ENCODE measurements at regions not wholly inside any gene's neighbourhood (a gene's known extent, or its start where the extent isn't known, plus 50 kb on each side); places are given as distances from the start of the nearest gene placed in this dataset.
"Not testable (repeated sequence)": the region's sequence is repeated elsewhere in the genome, so short reads cannot be mapped to it uniquely, and the experiment has no call there.

DNA sequence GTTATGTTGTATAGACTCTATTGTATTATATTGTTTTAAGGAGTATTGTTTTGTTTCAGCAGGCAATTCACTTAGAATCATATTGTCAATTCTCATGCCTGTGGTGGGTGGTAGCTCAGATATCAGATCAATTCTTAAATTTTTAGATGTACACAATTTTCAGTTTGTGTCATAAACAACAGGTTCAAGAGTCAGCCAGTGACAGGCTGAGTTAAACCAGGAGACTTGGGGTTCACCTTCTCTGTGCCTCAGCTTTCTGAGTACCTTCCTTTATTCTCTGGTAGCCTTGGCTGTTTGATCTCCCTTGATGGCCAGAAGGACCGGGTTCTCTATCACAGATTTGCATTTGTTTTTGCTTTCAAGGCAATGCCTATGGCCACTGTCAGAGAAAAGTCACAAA is 199.9 kb upstream of the KCNMB2 start:
- TF ChIP-seq, protein P1, sequence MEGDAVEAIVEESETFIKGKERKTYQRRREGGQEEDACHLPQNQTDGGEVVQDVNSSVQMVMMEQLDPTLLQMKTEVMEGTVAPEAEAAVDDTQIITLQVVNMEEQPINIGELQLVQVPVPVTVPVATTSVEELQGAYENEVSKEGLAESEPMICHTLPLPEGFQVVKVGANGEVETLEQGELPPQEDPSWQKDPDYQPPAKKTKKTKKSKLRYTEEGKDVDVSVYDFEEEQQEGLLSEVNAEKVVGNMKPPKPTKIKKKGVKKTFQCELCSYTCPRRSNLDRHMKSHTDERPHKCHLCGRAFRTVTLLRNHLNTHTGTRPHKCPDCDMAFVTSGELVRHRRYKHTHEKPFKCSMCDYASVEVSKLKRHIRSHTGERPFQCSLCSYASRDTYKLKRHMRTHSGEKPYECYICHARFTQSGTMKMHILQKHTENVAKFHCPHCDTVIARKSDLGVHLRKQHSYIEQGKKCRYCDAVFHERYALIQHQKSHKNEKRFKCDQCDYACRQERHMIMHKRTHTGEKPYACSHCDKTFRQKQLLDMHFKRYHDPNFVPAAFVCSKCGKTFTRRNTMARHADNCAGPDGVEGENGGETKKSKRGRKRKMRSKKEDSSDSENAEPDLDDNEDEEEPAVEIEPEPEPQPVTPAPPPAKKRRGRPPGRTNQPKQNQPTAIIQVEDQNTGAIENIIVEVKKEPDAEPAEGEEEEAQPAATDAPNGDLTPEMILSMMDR (IDR thresholded peaks at IDR 0.05; ENCODE audit: control insufficient read depth, insufficient read depth, low read depth, low read length, missing control alignments), result no peak
- no peak for DNase-seq (ENCODE audit: low read depth)

DNA sequence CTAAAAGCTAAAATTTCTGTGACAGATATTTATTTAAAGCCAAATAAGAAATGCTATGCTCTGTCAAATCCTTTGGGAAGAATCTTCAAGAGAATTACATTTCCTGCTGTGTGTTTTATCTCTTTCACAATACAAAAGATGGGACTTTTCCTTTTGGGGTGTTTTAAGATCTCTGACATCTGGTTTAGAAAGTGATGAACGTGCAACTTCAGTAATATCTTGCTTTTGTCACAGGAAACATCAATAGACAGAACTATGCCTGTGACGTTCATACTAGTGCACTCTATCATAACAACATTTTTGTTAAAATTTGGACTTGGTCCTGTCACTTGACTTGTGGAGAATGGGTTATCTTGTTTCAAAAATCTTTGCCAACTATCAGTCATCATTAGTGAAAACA is 195.7 kb upstream of the KCNMB2 start:
- TF ChIP-seq, protein P1 (IDR thresholded peaks at IDR 0.05; ENCODE audit: control insufficient read depth, insufficient read depth, low read depth, low read length, missing control alignments), result no peak
- DNase-seq (ENCODE audit: low read depth), result no peak
- no peak overlapping the region for H3K4me3 ChIP-seq (ENCODE audit: control insufficient read depth, low read depth, low read length)

More for the DNA sequence above, 199.9 kb upstream of the KCNMB2 start:
- H3K4me3 ChIP-seq (ENCODE audit: control insufficient read depth, low read depth, low read length), result no peak overlapping the region

- TF ChIP-seq, protein P1 (IDR thresholded peaks at IDR 0.05; ENCODE audit: control insufficient read depth, insufficient read depth, low read depth, low read length, missing control alignments), result no peak
Observed at GRCh38 chr3:178341636-178342035, 194.6 kb upstream of the KCNMB2 start.

GRCh38 chr3:178342111-178342510 is 194.1 kb upstream of the KCNMB2 start:
- DNase-seq (ENCODE audit: low read depth), result no peak
- TF ChIP-seq, protein P1 (IDR thresholded peaks at IDR 0.05; ENCODE audit: control insufficient read depth, insufficient read depth, low read depth, low read length, missing control alignments), result no peak
- no peak overlapping the region for H3K4me3 ChIP-seq (ENCODE audit: control insufficient read depth, low read depth, low read length)

More at GRCh38 chr3:178341636-178342035, 194.6 kb upstream of the KCNMB2 start:
- H3K4me3 ChIP-seq (ENCODE audit: control insufficient read depth, low read depth, low read length), result no peak overlapping the region
- no peak for DNase-seq (ENCODE audit: low read depth)

DNA sequence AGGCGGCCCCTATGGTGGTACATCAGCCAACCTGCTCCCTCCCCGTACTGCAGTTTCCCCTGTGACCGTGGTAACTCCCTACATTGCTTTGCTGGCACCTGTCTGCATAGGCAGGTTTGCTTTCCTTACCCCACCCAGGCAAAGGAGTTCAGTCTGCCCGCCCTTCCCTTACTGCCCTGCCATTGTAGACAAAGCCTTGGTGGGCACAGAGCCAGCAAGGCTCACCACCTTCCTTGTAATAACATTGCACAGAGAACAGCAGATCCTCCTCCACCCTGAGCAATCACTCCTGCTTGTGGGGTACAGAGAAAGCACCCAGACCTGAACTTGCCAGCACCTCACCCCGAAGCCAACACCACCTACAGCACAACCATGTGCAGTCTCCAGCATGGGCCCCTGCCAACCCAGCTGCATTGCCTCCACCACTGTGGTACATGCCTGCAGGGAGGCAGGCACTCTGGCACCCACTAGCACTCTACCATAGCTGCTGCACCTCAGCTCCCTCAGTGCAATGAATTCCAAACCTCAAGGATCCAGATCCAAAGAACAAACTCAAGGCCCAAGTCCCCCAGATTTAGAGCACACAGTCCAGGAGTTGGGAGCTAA is 192.7 kb upstream of the KCNMB2 start:
- TF ChIP-seq, protein P1 (IDR thresholded peaks at IDR 0.05; ENCODE audit: control insufficient read depth, insufficient read depth, low read depth, low read length, missing control alignments), result no peak
- H3K4me3 ChIP-seq (ENCODE audit: control insufficient read depth, low read depth, low read length), result no peak overlapping the region
- DNase-seq (ENCODE audit: low read depth), result no peak

DNA sequence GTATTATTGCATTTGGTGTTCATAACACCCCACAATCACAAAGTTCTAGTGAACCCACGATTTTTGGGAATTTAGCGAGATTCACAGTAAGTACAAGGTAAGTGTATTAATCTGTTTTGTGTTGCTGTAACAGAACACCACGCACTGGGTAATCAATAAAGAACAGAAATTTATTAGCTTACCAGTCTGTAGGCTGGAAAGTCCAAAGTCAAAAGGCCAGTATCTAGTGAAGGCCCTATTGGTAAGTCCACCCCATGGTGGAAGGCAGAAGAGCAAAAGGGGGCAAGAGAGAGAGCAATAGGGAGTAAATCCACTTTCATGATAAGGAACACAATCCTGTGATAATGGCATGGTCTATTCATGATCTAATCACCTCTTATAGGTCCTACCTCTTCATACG is 190.3 kb upstream of the KCNMB2 start:
- no peak for DNase-seq (ENCODE audit: low read depth)
- no peak overlapping the region for H3K4me3 ChIP-seq (ENCODE audit: control insufficient read depth, low read depth, low read length)
- TF ChIP-seq, protein P1 (IDR thresholded peaks at IDR 0.05; ENCODE audit: control insufficient read depth, insufficient read depth, low read depth, low read length, missing control alignments), result no peak

- not testable (repeated sequence) for H3K4me3 ChIP-seq (ENCODE audit: control insufficient read depth, low read depth, low read length); DNase-seq (ENCODE audit: low read depth)
Observed at GRCh38 chr3:178348561-178349217, 187.5 kb upstream of the KCNMB2 start.

DNA sequence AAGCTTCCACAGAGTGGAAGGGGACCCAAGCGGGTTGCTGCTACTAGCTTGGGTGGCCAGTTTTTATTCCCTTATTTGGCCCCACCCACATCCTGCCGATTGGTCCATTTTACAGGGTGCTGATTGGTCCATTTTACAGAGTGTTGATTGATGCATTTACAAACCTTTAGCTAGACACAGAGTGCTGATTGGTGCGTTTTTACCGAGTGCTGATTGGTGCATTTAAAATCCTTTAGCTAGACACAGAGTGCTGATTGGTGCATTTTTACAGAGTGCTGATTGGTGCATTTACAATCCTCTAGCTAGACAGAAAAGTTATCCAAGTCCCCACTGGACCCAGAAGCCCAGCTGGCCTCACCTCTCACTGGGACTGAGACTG is 187.0 kb upstream of the KCNMB2 start:
- H3K4me3 ChIP-seq (ENCODE audit: control insufficient read depth, low read depth, low read length); DNase-seq (ENCODE audit: low read depth): not testable (repeated sequence)
